ENCODE measurements at regions not wholly inside any gene's neighbourhood (a gene's known extent, or its start where the extent isn't known, plus 50 kb on each side); places are given as distances from the start of the nearest gene placed in this dataset.
A peak's percentile ranks its signal among the peaks of the same experiment; 100 is the strongest.

DNA sequence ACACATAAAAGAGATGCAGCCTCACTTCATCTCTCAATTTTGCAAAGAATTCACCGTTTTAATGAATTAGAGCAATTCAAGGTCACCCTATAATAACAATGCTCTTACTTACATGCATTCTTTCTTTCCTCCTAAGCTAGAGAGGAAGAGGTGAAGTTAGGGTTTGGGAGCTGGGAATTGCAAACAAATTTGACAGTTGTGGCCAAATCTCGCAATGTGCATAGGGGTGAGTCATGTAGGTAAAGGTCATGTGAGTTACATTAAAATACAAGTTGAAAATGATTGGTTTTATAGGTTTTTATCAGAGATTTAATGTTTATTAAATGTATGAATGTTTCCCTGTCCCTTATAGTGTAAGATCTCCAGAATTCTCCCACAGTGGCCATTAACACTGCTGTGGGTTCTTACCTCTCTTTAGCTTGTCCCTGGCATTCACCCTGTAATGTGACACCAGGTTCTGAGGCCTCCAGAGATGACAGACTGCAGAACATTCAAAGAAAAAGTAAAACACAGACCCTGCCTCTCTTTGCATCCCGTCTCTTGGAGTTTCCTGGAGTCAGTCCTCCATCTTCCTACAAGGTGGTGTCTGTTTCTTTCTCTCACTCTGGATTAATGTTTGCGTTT, 53.7 kb upstream of the LGALSL start:
- no peak for DNase-seq (ENCODE audit: low spot score)

DNA sequence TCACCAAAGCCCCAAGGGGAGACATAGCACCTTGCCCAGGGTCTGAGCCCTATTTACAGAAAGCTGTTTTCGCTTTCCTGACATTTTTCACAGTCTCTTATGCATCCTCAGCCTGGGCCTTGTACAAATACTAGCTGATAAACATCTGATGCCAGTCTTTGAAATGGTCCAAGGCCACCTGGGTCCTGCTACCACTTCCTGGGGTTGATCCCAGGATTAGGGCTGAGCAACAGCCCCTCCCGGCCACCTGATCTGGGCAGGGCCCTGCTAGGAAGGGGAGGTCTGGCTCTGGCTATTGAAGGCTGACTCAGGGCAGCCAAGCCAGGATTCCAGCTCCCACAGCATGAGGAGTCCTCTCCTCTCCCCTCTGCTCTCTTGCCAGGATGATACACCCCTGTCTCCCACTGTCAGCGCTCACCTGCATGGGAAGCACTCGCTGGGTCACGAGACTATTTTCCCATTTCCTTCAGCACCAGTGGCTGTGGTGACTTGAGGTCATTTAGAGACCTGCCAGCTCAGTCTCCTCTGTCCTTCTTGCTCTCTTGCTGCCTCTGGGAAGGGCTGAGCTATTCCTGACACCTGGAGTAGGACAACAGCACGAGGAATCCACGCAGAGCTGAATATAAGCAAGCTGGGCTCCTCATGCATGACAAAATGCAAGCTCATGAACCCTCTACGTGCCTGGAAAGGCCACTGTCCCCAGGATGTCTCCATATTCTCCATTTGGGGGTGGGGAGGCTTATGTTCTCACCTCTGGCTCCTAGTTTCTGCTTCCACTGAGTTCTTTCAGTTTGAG, 53.0 kb upstream of the LGALSL start:
- FAIRE-seq (no peak), DNase-seq (ENCODE audit: low spot score) (peak; percentile 49)

More for the DNA sequence above, 53.7 kb upstream of the LGALSL start:
- no peak for FAIRE-seq

DNA sequence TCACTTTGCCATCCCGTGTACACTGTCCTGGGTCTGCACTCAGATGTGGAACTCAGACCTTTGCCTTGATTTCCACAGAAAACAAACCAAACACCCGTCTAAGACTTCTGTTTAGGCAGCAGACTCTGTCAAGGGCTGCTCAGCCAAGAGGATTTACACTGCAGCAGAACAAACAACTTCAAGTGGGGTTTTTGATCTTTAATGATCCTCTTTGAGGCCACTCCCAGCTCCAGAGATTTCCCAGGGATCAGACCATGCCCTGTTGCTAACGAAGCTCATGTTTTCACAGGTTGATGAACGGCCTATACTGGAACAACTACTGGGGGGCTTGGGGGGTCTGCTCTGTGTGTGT, 52.5 kb upstream of the LGALSL start:
- no peak for FAIRE-seq
- DNase-seq (ENCODE audit: low spot score) = no peak

DNA sequence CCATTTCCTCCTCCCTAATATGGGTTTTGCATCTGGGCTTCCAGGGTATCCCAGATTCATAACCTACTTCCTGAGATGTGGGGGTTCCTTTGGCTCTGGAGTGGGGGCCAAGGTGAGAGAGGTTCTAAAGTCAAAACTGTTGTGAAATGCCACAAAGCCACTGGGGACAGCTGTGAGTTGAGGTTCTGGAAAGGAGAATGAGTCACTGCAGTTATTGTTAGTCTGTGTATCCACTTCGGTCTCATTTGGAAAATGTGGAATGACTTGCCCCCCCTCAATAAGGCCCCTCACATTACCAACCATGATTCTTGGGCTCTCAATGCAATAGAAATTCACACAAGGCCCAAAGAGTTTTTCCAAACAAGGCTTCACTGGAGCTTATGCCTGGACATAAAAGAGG, 51.1 kb upstream of the LGALSL start:
- DNase-seq (ENCODE audit: low spot score) (peak; percentile 65), FAIRE-seq (no peak)

DNA sequence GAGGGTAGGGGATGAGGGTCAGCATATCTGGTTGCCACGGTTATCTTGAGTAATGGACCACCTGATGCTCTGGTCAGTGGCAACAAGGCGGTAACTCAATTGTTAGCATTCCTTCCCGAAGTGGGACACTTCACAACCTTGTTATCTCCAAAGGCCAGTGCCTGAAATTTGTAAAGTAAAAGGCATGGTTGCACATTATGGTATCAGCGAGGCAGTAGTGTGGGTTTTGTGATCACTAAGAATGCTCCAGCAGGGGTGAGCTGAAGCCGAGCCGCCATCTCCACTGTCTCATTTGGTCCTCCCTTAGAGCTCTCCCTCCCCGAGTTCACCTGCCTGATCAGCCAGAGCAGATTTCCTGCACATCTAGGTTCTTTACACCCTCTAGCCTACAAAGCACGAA, 50.5 kb upstream of the LGALSL start:
- FAIRE-seq (no peak), DNase-seq (ENCODE audit: low spot score) (no peak)

DNA sequence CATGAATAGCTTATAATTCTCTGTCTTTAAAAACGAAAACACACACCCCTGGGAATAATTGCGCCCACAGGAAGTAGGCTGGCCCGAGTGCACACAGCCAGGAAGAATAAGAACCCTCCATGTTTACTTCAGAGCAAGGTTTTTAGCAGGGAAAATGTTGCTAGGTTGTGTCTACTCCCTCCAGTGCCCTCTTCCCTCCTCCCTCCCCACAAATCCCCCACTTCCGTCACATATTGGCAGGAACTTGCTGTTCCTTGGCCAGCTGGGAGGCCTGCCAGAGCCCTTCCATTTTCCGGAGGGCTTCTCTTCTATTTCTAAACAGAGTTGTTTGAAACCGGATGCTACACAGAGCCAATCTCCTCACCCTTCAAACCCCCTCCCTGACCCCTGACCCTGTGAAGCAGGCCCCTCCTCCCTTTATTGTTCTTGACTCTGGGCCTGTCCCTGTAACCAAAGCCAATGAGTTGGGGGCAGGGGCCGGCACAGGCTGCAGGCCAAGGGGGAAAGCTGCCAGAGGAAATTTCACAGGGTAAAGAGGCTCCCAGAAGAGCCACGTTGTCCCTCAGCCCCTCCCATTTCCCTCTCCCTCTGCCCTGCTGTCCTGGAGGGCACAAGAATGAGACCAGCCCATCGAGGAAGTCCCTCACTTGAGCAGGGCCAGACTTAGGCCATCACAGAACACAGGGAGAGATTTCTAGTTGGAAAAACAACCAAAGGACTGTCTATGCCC, 49.8 kb upstream of the LGALSL start:
- DNase-seq (ENCODE audit: low spot score) = peak; percentile 72
- FAIRE-seq = no peak

Measured in urothelium cell line (cell line).